GM10266 (cell line): ENCODE measurements at regions not wholly inside any gene's neighbourhood (a gene's known extent, or its start where the extent isn't known, plus 50 kb on each side); places are given as distances from the start of the nearest gene placed in this dataset.

Experiments
- DNase-seq: peaks from one replicate; pipeline ENCODE4 v3.0.0; 2012; ENCODE audit errors: extremely low spot score
- CTCF ChIP-seq: IDR thresholded peaks from 2 replicates; pipeline ENCODE4 v1.5.1; 2012; ENCODE audit warnings: mild to moderate bottlenecking, low read depth; ENCODE audit not compliant: control insufficient read depth, insufficient read depth; ENCODE audit errors: missing control alignments

- no peak for DNase-seq
- no peak for TF ChIP-seq CTCF
Measured at GRCh38 chr18:76685402-76685801, 137.0 kb upstream of the ZNF236 start.

GRCh38 chr18:76684265-76684664, 138.1 kb upstream of the ZNF236 start:
- no peak for TF ChIP-seq CTCF
- no peak for DNase-seq

GRCh38 chr18:76679945-76680344, 142.4 kb upstream of the ZNF236 start:
- TF ChIP-seq CTCF: no peak
- DNase-seq: no peak

GRCh38 chr18:76679259-76679658, 143.1 kb upstream of the ZNF236 start:
- TF ChIP-seq CTCF: no peak
- no peak for DNase-seq

GRCh38 chr18:76678248-76678647, 144.1 kb upstream of the ZNF236 start:
- no peak for DNase-seq
- no peak for TF ChIP-seq CTCF

- DNase-seq: no peak
- no peak for TF ChIP-seq CTCF
Measured at GRCh38 chr18:76674596-76674995, 147.8 kb upstream of the ZNF236 start.

GRCh38 chr18:76673281-76674185, 148.8 kb upstream of the ZNF236 start:
- no peak for DNase-seq
- TF ChIP-seq CTCF: no peak
